ENCODE measurements at regions not wholly inside any gene's neighbourhood (a gene's known extent, or its start where the extent isn't known, plus 50 kb on each side); places are given as distances from the start of the nearest gene placed in this dataset.

GRCh38 chr13:112254061-112254818 lies 121.9 kb upstream of the SPACA7 start:
- WGBS (ENCODE audit: insufficient coverage), result 75% methylated on average over 24 of the region's 25 CpGs
- Histone ChIP-seq H3K36me3 (ENCODE audit: control insufficient read depth, insufficient read depth, low read length) (no peaks in the 10 kb centered on the region), H3K4me1 (ENCODE audit: control insufficient read depth, insufficient read depth, low read length) (no peaks in the 10 kb centered on the region), H3K4me3 (ENCODE audit: low read length) (no peak overlapping the region), H3K27me3 (ENCODE audit: control insufficient read depth, insufficient read depth, low read length) (no peaks in the 10 kb centered on the region), H3K27ac (ENCODE audit: low read length) (no peak overlapping the region), H3K9me3 (ENCODE audit: control insufficient read depth, insufficient read depth, low read length) (no peaks in the 10 kb centered on the region)
- Mint-ChIP-seq H3K27me3 (ENCODE audit: low read depth in 2 of 2) (peaks cover 0 to 7% of the 10 kb centered on the region in 2 donors), H3K36me3 (no peaks in the 10 kb centered on the region), H3K4me1 (no peaks in the 10 kb centered on the region), H3K27ac (no peak overlapping the region), H3K9me3 (no peaks in the 10 kb centered on the region), H3K4me3 (no peak overlapping the region)
- ATAC-seq (no peak), DNase-seq (no peak)
- TF ChIP-seq CTCF (IDR thresholded peaks at IDR 0.05), result no peak
- intact Hi-C loops (cut with micrococcal nuclease), result no loop called here

GRCh38 chr13:112254900-112255299 lies 121.3 kb upstream of the SPACA7 start:
- Histone ChIP-seq H3K4me1 (ENCODE audit: control insufficient read depth, insufficient read depth, low read length) (no peaks in the 10 kb centered on the region), H3K9me3 (ENCODE audit: control insufficient read depth, insufficient read depth, low read length) (no peaks in the 10 kb centered on the region), H3K27ac (ENCODE audit: low read length) (no peak overlapping the region), H3K4me3 (ENCODE audit: low read length) (no peak overlapping the region), H3K36me3 (ENCODE audit: control insufficient read depth, insufficient read depth, low read length) (no peaks in the 10 kb centered on the region), H3K27me3 (ENCODE audit: control insufficient read depth, insufficient read depth, low read length) (no peaks in the 10 kb centered on the region)
- DNase-seq, result no peak
- Mint-ChIP-seq H3K4me3 (no peak overlapping the region), H3K36me3 (no peaks in the 10 kb centered on the region), H3K27ac (no peak overlapping the region), H3K9me3 (no peaks in the 10 kb centered on the region), H3K27me3 (ENCODE audit: low read depth in 2 of 2) (peaks cover 0 to 7% of the 10 kb centered on the region in 2 donors), H3K4me1 (no peaks in the 10 kb centered on the region)
- no peak for ATAC-seq
- intact Hi-C loops (cut with micrococcal nuclease), result no loop called here
- TF ChIP-seq CTCF (IDR thresholded peaks at IDR 0.05), result no peak
- WGBS (ENCODE audit: insufficient coverage), result 92% methylated on average over 9 of the region's 11 CpGs

- H3K4me3 ChIP-seq (ENCODE audit: low read length), result no peak overlapping the region
- no peak overlapping the region for H3K4me3 Mint-ChIP-seq
- H3K27me3 ChIP-seq (ENCODE audit: control insufficient read depth, insufficient read depth, low read length), result no peaks in the 10 kb centered on the region
- H3K4me1 Mint-ChIP-seq, result no peaks in the 10 kb centered on the region
- no peak for TF ChIP-seq CTCF (IDR thresholded peaks at IDR 0.05)
- H3K27me3 Mint-ChIP-seq (ENCODE audit: low read depth in 2 of 2), result peaks cover 0 to 7% of the 10 kb centered on the region in 2 donors
- no peaks in the 10 kb centered on the region for H3K9me3 Mint-ChIP-seq
- ATAC-seq, result no peak
- no peak for DNase-seq
- WGBS (ENCODE audit: insufficient coverage), result 73% methylated on average over 19 of the region's 19 CpGs
- H3K27ac ChIP-seq (ENCODE audit: low read length), result no peak overlapping the region
- no peaks in the 10 kb centered on the region for H3K4me1 ChIP-seq (ENCODE audit: control insufficient read depth, insufficient read depth, low read length)
- no peaks in the 10 kb centered on the region for H3K36me3 ChIP-seq (ENCODE audit: control insufficient read depth, insufficient read depth, low read length)
- intact Hi-C loops (cut with micrococcal nuclease), result no loop called here
- H3K36me3 Mint-ChIP-seq, result no peaks in the 10 kb centered on the region
- H3K9me3 ChIP-seq (ENCODE audit: control insufficient read depth, insufficient read depth, low read length), result no peaks in the 10 kb centered on the region
- H3K27ac Mint-ChIP-seq, result no peak overlapping the region
Observed at GRCh38 chr13:112255550-112256120, 120.5 kb upstream of the SPACA7 start.
